H1 (cell line): ENCODE measurements at regions not wholly inside any gene's neighbourhood (a gene's known extent, or its start where the extent isn't known, plus 50 kb on each side); places are given as distances from the start of the nearest gene placed in this dataset.

Experiments used
- CTCF ChIA-PET: fragments of 300-600 bp; sonication (Branson Sonifier 250); formaldehyde crosslinking; loops from one replicate; lab custom pipeline; 2021; ENCODE audit not compliant: partially characterized antibody; lab: Charles Lee
- POLR2A ChIA-PET: fragments of 300-600 bp; sonication (Branson Sonifier 250); formaldehyde crosslinking; loops from one replicate; lab custom pipeline; 2021; ENCODE audit warnings: inconsistent platforms; ENCODE audit not compliant: partially characterized antibody; lab: Charles Lee
- DNase-seq, 2 experiments: peaks; one replicate each; pipeline versions ENCODE4 v3.0.0 to v3.0.0-alpha.2; 2010 to 2022; ENCODE audit warnings: low spot score in 2 of 2, low read depth in 1 of 2, mixed read lengths in 1 of 2
- FAIRE-seq: peaks from 2 replicates; lab custom pipeline; 2011; peaks lifted over from hg19 to GRCh38; lab: Jason Lieb, UNC
- H2AFZ ChIP-seq: 2 replicates; pipeline ENCODE4 v1.8.1; 2012; ENCODE audit warnings: low read length, inconsistent platforms
- H2AK5ac ChIP-seq: 2 replicates; pipeline ENCODE4 v1.6.1; 2013; ENCODE audit warnings: low read depth, low read length
- H2BK120ac ChIP-seq: replicated peaks from 2 replicates; pipeline ENCODE3; 2013; ENCODE audit warnings: low read depth, low read length, inconsistent platforms
- H2BK12ac ChIP-seq: 2 replicates; pipeline ENCODE4 v1.6.1; 2013; ENCODE audit warnings: low read depth, low read length
- H2BK15ac ChIP-seq: 2 replicates; pipeline ENCODE4 v1.6.1; 2013; ENCODE audit warnings: low read length
- H2BK20ac ChIP-seq: 2 replicates; pipeline ENCODE4 v1.6.1; 2013; ENCODE audit warnings: low read length
- H2BK5ac ChIP-seq: 2 replicates; pipeline ENCODE4 v1.6.1; 2013; ENCODE audit warnings: low read depth, low read length
- H3K14ac ChIP-seq: 2 replicates; pipeline ENCODE4 v1.6.1; 2013; ENCODE audit warnings: inconsistent platforms; ENCODE audit not compliant: insufficient read length
- H3K18ac ChIP-seq: 2 replicates; pipeline ENCODE4 v1.6.1; 2013; ENCODE audit warnings: low read length; ENCODE audit errors: extremely low read depth
- H3K23ac ChIP-seq: 2 replicates; pipeline ENCODE4 v1.6.1; 2013; ENCODE audit warnings: inconsistent platforms; ENCODE audit not compliant: insufficient read length
- H3K23me2 ChIP-seq: 2 replicates; pipeline ENCODE4 v1.6.1; 2013; ENCODE audit warnings: low read depth, low read length
- H3K27ac ChIP-seq: 2 replicates; pipeline ENCODE4 v1.6.1; 2011; ENCODE audit warnings: low read depth, low read length, inconsistent platforms
- H3K27me3 ChIP-seq, 4 experiments: replicated peaks in 1 of 4; 1 replicate in 1 of 4; 2 replicates in 3 of 4; pipeline versions ENCODE4 v1.6.1 to v1.8.1; 2011 to 2013; ENCODE audit warnings: low read length in 3 of 4, mild to moderate bottlenecking in 3 of 4, inconsistent platforms in 2 of 4, mixed read lengths in 2 of 4, moderate library complexity in 1 of 4; ENCODE audit not compliant: control insufficient read depth in 3 of 4, insufficient read depth in 3 of 4; ENCODE audit errors: extremely low read depth in 1 of 4
- H3K36me3 ChIP-seq, 4 experiments: 2 replicates each; pipeline versions ENCODE4 v1.6.1 to v1.8.1; 2011 to 2013; ENCODE audit warnings: mild to moderate bottlenecking in 4 of 4, low read length in 3 of 4, moderate library complexity in 2 of 4, control low read depth in 1 of 4, inconsistent platforms in 1 of 4; ENCODE audit not compliant: insufficient read depth in 4 of 4, control insufficient read depth in 2 of 4
- H3K4ac ChIP-seq: replicated peaks from 2 replicates; pipeline ENCODE3; 2013; ENCODE audit warnings: low read length, low read depth, mixed read lengths, inconsistent platforms; ENCODE audit not compliant: insufficient read length
- H3K4me1 ChIP-seq, 4 experiments: replicated peaks in 1 of 4; 1 replicate in 1 of 4; 2 replicates in 3 of 4; pipeline versions ENCODE4 v1.6.1 to v1.8.1; 2011 to 2013; ENCODE audit warnings: low read length in 3 of 4, inconsistent platforms in 2 of 4, mixed read lengths in 1 of 4; ENCODE audit not compliant: insufficient read depth in 4 of 4, control insufficient read depth in 3 of 4
- H3K4me2 ChIP-seq, 2 experiments: 2 replicates each; pipeline versions ENCODE4 v1.6.1 to v1.8.1; 2011 to 2013; ENCODE audit warnings: low read depth in 2 of 2, low read length in 2 of 2, control low read depth in 1 of 2, inconsistent platforms in 1 of 2, mild to moderate bottlenecking in 1 of 2; ENCODE audit not compliant: insufficient read depth in 1 of 2
- H3K4me3 ChIP-seq, 4 experiments: fragments of 200-600, 300-600 bp in 1 of 4; sonication (generic), shearing (Covaris generic), sonication (Bioruptor Twin) in 1 of 4; 2 replicates each; pipeline versions ENCODE4 v1.5.1 to v1.8.1; 2011 to 2016; ENCODE audit warnings: low read length in 4 of 4, low read depth in 3 of 4, control low read depth in 2 of 4, inconsistent platforms in 2 of 4, mild to moderate bottlenecking in 2 of 4, mixed read lengths in 1 of 4, moderate library complexity in 1 of 4; ENCODE audit not compliant: insufficient read depth in 2 of 4; ENCODE audit errors: extremely low read depth in 1 of 4
- H3K56ac ChIP-seq: replicated peaks from 2 replicates; pipeline ENCODE3; 2013; ENCODE audit warnings: low read depth, mild to moderate bottlenecking, mixed read lengths, low read length, inconsistent platforms; ENCODE audit not compliant: insufficient read length
- H3K79me1 ChIP-seq: 2 replicates; pipeline ENCODE4 v1.6.1; 2013; ENCODE audit warnings: low read depth, low read length, control low read depth
- H3K79me2 ChIP-seq, 2 experiments: 2 replicates each; pipeline versions ENCODE4 v1.6.1 to v1.8.1; 2012 to 2013; ENCODE audit warnings: low read length in 2 of 2, mild to moderate bottlenecking in 2 of 2, inconsistent platforms in 1 of 2; ENCODE audit not compliant: insufficient read depth in 2 of 2, control insufficient read depth in 1 of 2
- H3K9ac ChIP-seq, 4 experiments: replicated peaks in 1 of 4; 1 replicate in 1 of 4; 2 replicates in 3 of 4; pipeline versions ENCODE4 v1.6.1 to v1.8.1; 2011 to 2013; ENCODE audit warnings: low read depth in 3 of 4, low read length in 3 of 4, control low read depth in 2 of 4, mild to moderate bottlenecking in 2 of 4, moderate library complexity in 2 of 4, inconsistent platforms in 1 of 4; ENCODE audit errors: extremely low read depth in 1 of 4
- H3K9me3 ChIP-seq, 2 experiments: 2 replicates each; pipeline versions ENCODE4 v1.6.1 to v1.8.1; 2012 to 2013; ENCODE audit warnings: mild to moderate bottlenecking in 2 of 2, moderate library complexity in 2 of 2, control low read depth in 1 of 2, inconsistent platforms in 1 of 2, low read depth in 1 of 2, low read length in 1 of 2, mixed read lengths in 1 of 2; ENCODE audit not compliant: insufficient read depth in 2 of 2
- H4K20me1 ChIP-seq, 2 experiments: replicated peaks in 1 of 2; 2 replicates each; pipeline versions ENCODE3 to v1.8.1; 2011 to 2013; ENCODE audit warnings: inconsistent platforms in 2 of 2, low read length in 2 of 2, mild to moderate bottlenecking in 1 of 2; ENCODE audit not compliant: insufficient read depth in 2 of 2, control insufficient read depth in 1 of 2
- H4K5ac ChIP-seq: 2 replicates; pipeline ENCODE4 v1.6.1; 2013; ENCODE audit warnings: low read length, low read depth, mixed read lengths, inconsistent platforms; ENCODE audit not compliant: insufficient read length
- H4K8ac ChIP-seq: 2 replicates; pipeline ENCODE4 v1.8.0; 2013; ENCODE audit warnings: mild to moderate bottlenecking, moderate library complexity, low read length, inconsistent platforms; ENCODE audit not compliant: insufficient read depth; ENCODE audit errors: extremely low read depth
- H4K91ac ChIP-seq: replicated peaks from 2 replicates; pipeline ENCODE3; 2013; ENCODE audit warnings: low read length, mixed read lengths, inconsistent platforms; ENCODE audit not compliant: insufficient read length
- ATF2 ChIP-seq: IDR thresholded peaks from 2 replicates; pipeline ENCODE4 v1.6.1; 2012; ENCODE audit warnings: low read length, inconsistent platforms
- ATF3 ChIP-seq: IDR thresholded peaks from 2 replicates; pipeline ENCODE4 v1.6.1; 2011; ENCODE audit warnings: low read depth, mild to moderate bottlenecking, low read length; ENCODE audit not compliant: insufficient read depth
- E2F6 ChIP-seq: IDR thresholded peaks from 2 replicates; pipeline ENCODE4 v1.6.1; 2012; ENCODE audit warnings: inconsistent platforms
- MAX ChIP-seq: IDR thresholded peaks from 2 replicates; pipeline ENCODE4 v1.6.1; 2012; ENCODE audit warnings: inconsistent platforms
- SIN3A ChIP-seq, 2 experiments: IDR thresholded peaks in 1 of 2; conservative IDR thresholded peaks in 1 of 2; 2 replicates each; pipeline ENCODE4 v1.6.1; 2011 to 2012; ENCODE audit warnings: low read length in 2 of 2, improper control_type of control experiment in 1 of 2, low read depth in 1 of 2, mild to moderate bottlenecking in 1 of 2
- SP1 ChIP-seq: IDR thresholded peaks from 2 replicates; pipeline ENCODE4 v1.6.1; 2011; ENCODE audit warnings: low read depth, low read length
- WGBS, 2 experiments: shearing (Covaris generic) in 1 of 2; methylation state at CpG; one replicate each; pipeline versions ENCODE4 v1.1.6 to v1.1.7; 2013 to 2015; ENCODE audit warnings: low lambda C conversion rate in 2 of 2, mixed read lengths in 2 of 2, inconsistent platforms in 1 of 2, low coverage in 1 of 2, missing lambda C conversion rate in 1 of 2; ENCODE audit not compliant: insufficient replicate concordance in 2 of 2, insufficient coverage in 1 of 2, insufficient read length in 1 of 2; ENCODE audit errors: extremely low coverage in 1 of 2, missing lambda C conversion rate in 1 of 2; 5-methylcytosine and 5-hydroxymethylcytosine counted together

- Histone ChIP-seq H4K8ac (peak overlapping the region; percentile 51; the same call in 1 of the 2 replicates), H2BK5ac (no peak overlapping the region), H3K23ac (no peak overlapping the region), H2AFZ (no peak overlapping the region), H3K4me2 (no peak overlapping the region), H4K5ac (no peak overlapping the region), H3K56ac (no peak overlapping the region), H3K9ac (no peak overlapping the region), H2BK20ac (0 out of 2 replicates have a peak overlapping the region, but pooled peaks have one; percentile 61), H2BK15ac (no peak overlapping the region), H3K18ac (no peak overlapping the region), H3K79me2 (no peaks in the 10 kb centered on the region), H2BK120ac (no peak overlapping the region), H3K4me3 (no peak overlapping the region), H2BK12ac (no peak overlapping the region), H3K4me1 (no peaks in the 10 kb centered on the region), H3K36me3 (no peaks in the 10 kb centered on the region), H3K4ac (no peak overlapping the region), H3K23me2 (no peaks in the 10 kb centered on the region), H3K27me3 (no peaks in the 10 kb centered on the region), H3K79me1 (no peaks in the 10 kb centered on the region), H4K20me1 (no peaks in the 10 kb centered on the region), H3K27ac (no peak overlapping the region), H3K9me3 (no peaks in the 10 kb centered on the region; a peak in 1 of 4 replicates), H4K91ac (no peak overlapping the region), H3K14ac (no peak overlapping the region), H2AK5ac (no peak overlapping the region)
- FAIRE-seq, result no peak
- POLR2A ChIA-PET, result no interaction called here
- CTCF ChIA-PET, result interaction anchor here (1.2 kb wide), 1 partner anchor 29 kb away, joined by 3 read pairs; no protein-coding TSS in a partner anchor
- WGBS, 2 experiments, result 97% methylated on average over 3 of the region's 3 CpGs; no CpG with 5 or more reads in 1 of the 2 experiments
- no peak for DNase-seq
- TF ChIP-seq SIN3A (conservative IDR thresholded peaks at IDR 0.05 in 1 of 2, IDR thresholded peaks at IDR 0.05 in 1 of 2; ENCODE audit: low read depth in 1 of 2, low read length in 2 of 2) (no peak), SP1 (no peak), ATF2 (no peak), MAX (no peak), E2F6 (no peak), ATF3 (no peak)
Measured at GRCh38 chr6:128759901-128760300, 123.0 kb upstream of the LAMA2 start.
